GM23338 (cell line): ENCODE measurements at regions not wholly inside any gene's neighbourhood (a gene's known extent, or its start where the extent isn't known, plus 50 kb on each side); places are given as distances from the start of the nearest gene placed in this dataset.

Experiments used
- ATAC-seq: fragments of 200-7000 bp; cut with Tn5 transposase; 3 replicates; pipeline ENCODE4 v1.9.1; 2020
- DNase-seq: peaks from one replicate; pipeline ENCODE4 v3.0.0-alpha.2; 2015; ENCODE audit warnings: low spot score
- H2AFZ ChIP-seq: fragments of 200-600 bp; sonication (generic); 2 replicates; pipeline ENCODE4 v1.8.0; 2016; ENCODE audit warnings: antibody characterized with exemption, mild to moderate bottlenecking, moderate library complexity
- H3F3A ChIP-seq: fragments of 200-600 bp; sonication (generic); replicated peaks from 2 replicates; pipeline ENCODE4 v1.8.0; 2017; ENCODE audit warnings: antibody characterized with exemption, mixed run types, low read depth
- H3K27ac ChIP-seq: fragments of 200-600 bp; sonication (generic); 2 replicates; pipeline ENCODE4 v1.6.1; 2016; ENCODE audit warnings: low read depth
- H3K27me3 ChIP-seq: fragments of 200-600 bp; sonication (generic); 2 replicates; pipeline ENCODE4 v1.8.0; 2016; ENCODE audit warnings: mild to moderate bottlenecking, mixed run types, moderate library complexity; ENCODE audit not compliant: insufficient read depth
- H3K36me3 ChIP-seq: fragments of 200-600 bp; sonication (generic); 2 replicates; pipeline ENCODE4 v1.8.0; 2016; ENCODE audit warnings: mild to moderate bottlenecking; ENCODE audit not compliant: insufficient read depth
- H3K4me1 ChIP-seq: fragments of 200-600 bp; sonication (generic); 2 replicates; pipeline ENCODE4 v1.8.0; 2016; ENCODE audit warnings: mild to moderate bottlenecking, moderate library complexity; ENCODE audit not compliant: insufficient read depth
- H3K4me2 ChIP-seq: fragments of 200-600 bp; sonication (generic); 2 replicates; pipeline ENCODE4 v1.7.1; 2017; ENCODE audit warnings: mixed run types
- H3K4me3 ChIP-seq: fragments of 200-600 bp; sonication (generic); 2 replicates; pipeline ENCODE4 v1.6.1; 2016; ENCODE audit warnings: mixed run types
- H3K79me2 ChIP-seq: fragments of 200-600 bp; sonication (generic); replicated peaks from 2 replicates; pipeline ENCODE4 v1.8.0; 2017; ENCODE audit warnings: mild to moderate bottlenecking; ENCODE audit not compliant: insufficient read depth
- H3K9me2 ChIP-seq: fragments of 200-600 bp; sonication (generic); 2 replicates; pipeline ENCODE4 v1.8.0; 2017; ENCODE audit not compliant: insufficient read depth
- H4K20me1 ChIP-seq: fragments of 200-600 bp; sonication (generic); replicated peaks from 2 replicates; pipeline ENCODE4 v1.8.0; 2017; ENCODE audit warnings: mild to moderate bottlenecking; ENCODE audit not compliant: insufficient read depth
- H3K27ac Mint-ChIP-seq: 2 replicates; pipeline ENCODE4 v1.8.0; 2020; ENCODE audit warnings: inconsistent platforms, mild to moderate bottlenecking, moderate library complexity, mixed read lengths
- H3K27me3 Mint-ChIP-seq: 3 replicates; pipeline ENCODE4 v1.8.0; 2022; ENCODE audit warnings: low read depth, mild to moderate bottlenecking, moderate library complexity, mixed read lengths, inconsistent platforms; ENCODE audit not compliant: insufficient read depth, poor library complexity
- H3K36me3 Mint-ChIP-seq: 3 replicates; pipeline ENCODE4 v1.8.0; 2021; ENCODE audit warnings: low read depth, mild to moderate bottlenecking, inconsistent platforms, moderate library complexity, mixed read lengths
- H3K4me1 Mint-ChIP-seq: 3 replicates; pipeline ENCODE4 v1.8.0; 2020; ENCODE audit warnings: mild to moderate bottlenecking, inconsistent platforms, mixed read lengths
- H3K4me3 Mint-ChIP-seq: 3 replicates; pipeline ENCODE4 v1.8.0; 2021; ENCODE audit warnings: moderate library complexity, mild to moderate bottlenecking, inconsistent platforms, mixed read lengths
- H3K9me3 Mint-ChIP-seq: 3 replicates; pipeline ENCODE4 v1.8.0; 2020; ENCODE audit warnings: moderate library complexity, mild to moderate bottlenecking, inconsistent platforms, mixed read lengths
- EZH2 ChIP-seq: fragments of 200-600 bp; sonication (generic); IDR thresholded peaks from one replicate; pipeline ENCODE4 v1.8.0; 2017; ENCODE audit warnings: antibody characterized with exemption, mild to moderate bottlenecking, low read depth; ENCODE audit not compliant: unreplicated experiment
- NANOG ChIP-seq: IDR thresholded peaks from 2 replicates; pipeline ENCODE4 v1.6.1; 2016; ENCODE audit warnings: antibody characterized with exemption, borderline replicate concordance
- POLR2AphosphoS5 ChIP-seq: IDR thresholded peaks from 2 replicates; pipeline ENCODE4 v1.6.1; 2016; ENCODE audit warnings: antibody characterized with exemption, low read depth
- STAT1 ChIP-seq: IDR thresholded peaks from one replicate; pipeline ENCODE4 v1.6.1; 2016; ENCODE audit warnings: antibody characterized with exemption; ENCODE audit not compliant: unreplicated experiment
- TF ChIP-seq, protein P1 (sequence below): IDR thresholded peaks from one replicate; pipeline ENCODE4 v1.6.1; 2018; ENCODE audit warnings: antibody characterized with exemption; ENCODE audit not compliant: unreplicated experiment
- TF ChIP-seq, protein P2 (sequence below): IDR thresholded peaks from 2 replicates; pipeline ENCODE4 v1.6.1; 2016; ENCODE audit warnings: antibody characterized with exemption
- TF ChIP-seq, protein P3 (sequence below), 2 experiments: fragments of 200-600 bp in 1 of 2; sonication (generic) in 1 of 2; conservative IDR thresholded peaks; 2 replicates each; pipeline versions ENCODE4 v1.5.1 to v1.6.1; 2016 to 2017; ENCODE audit warnings: antibody characterized with exemption in 2 of 2, low read depth in 2 of 2, mild to moderate bottlenecking in 2 of 2, moderate library complexity in 1 of 2

DNA sequence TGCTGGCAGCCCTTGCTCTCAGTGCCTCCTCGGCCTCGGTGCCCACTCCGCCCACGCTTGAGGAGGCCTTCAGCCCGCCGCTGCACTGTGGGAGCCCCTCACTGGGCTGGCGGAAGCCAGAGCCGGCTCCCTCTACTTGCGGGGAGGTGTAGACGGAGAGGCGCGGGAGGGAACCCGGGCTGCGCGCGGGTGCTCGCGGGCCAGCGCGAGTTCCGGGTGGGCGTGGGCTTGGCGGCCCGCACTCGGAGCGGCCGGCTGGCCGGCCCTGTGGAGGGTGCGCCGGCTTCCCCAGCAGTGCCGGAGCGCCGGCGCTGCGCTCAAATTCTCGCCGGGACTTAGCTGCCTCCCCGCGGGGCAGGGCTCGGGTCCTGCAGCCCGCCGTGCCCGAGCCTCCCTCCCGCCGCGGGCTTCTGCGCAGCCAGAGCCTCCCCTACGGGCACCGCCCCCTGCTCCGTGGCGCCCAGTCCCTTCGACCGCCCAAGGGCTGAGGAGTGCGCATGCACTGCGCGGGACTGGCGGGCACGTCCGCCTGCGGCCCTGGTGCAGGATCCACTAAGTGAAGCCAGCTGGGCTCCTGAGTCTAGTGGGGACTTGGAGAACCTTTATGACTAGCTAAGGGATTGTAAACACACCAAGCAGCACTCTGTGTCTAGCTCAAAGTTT lies 231.5 kb downstream of the EFHB start:
- H3K9me2 ChIP-seq = no peaks in the 10 kb centered on the region
- peak overlapping the region; percentile 64 for H3K4me3 ChIP-seq
- peak overlapping the region; percentile 64 for H3K4me2 ChIP-seq
- TF ChIP-seq NANOG (no peak), POLR2AphosphoS5 (peak; percentile 33), STAT1 (no peak)
- no peaks in the 10 kb centered on the region for H3K36me3 ChIP-seq
- H2AFZ ChIP-seq = peak overlapping the region; percentile 97
- Mint-ChIP-seq H3K27me3 (no peaks in the 10 kb centered on the region), H3K9me3 (peaks cover 3% of the 10 kb centered on the region; the same call in 2 of the 3 replicates), H3K4me3 (peak overlapping the region; percentile 61), H3K4me1 (peaks cover 19% of the 10 kb centered on the region), H3K36me3 (peaks cover 9% of the 10 kb centered on the region), H3K27ac (no peak overlapping the region)
- no peaks in the 10 kb centered on the region for H3F3A ChIP-seq
- H3K27me3 ChIP-seq = peaks cover 3% of the 10 kb centered on the region; the same call in 1 of the 2 replicates
- H3K4me1 ChIP-seq = peaks cover 4% of the 10 kb centered on the region; the same call in 1 of the 2 replicates
- peak; percentile 95 for ATAC-seq
- no peaks in the 10 kb centered on the region for H4K20me1 ChIP-seq
- H3K27ac ChIP-seq = no peak overlapping the region
- H3K79me2 ChIP-seq = no peaks in the 10 kb centered on the region
- DNase-seq = peak; percentile 72

DNA sequence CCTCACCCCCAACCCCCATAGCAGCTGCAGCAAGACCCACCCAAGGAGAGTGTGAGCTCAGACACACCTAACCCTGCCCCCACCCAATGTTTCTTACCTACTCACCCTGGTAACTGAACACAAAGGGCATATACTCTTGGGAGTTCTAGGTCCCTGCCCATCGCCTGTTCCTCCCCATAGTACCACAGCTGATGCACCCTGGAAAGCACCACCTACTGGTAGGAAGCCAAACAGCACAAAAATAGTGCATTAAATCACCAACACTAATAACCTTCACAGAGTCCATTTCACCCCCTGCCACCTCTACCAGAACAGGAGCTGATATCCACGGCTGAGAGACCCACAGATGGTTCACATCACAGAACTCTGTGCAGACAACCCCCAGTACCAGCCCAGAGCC lies 245.2 kb downstream of the EFHB start:
- Mint-ChIP-seq H3K36me3 (peaks cover 6% of the 10 kb centered on the region; the same call in 1 of the 3 replicates), H3K27ac (no peak overlapping the region), H3K4me1 (no peaks in the 10 kb centered on the region), H3K27me3 (peaks cover 7% of the 10 kb centered on the region), H3K4me3 (no peak overlapping the region), H3K9me3 (peaks cover 32% of the 10 kb centered on the region)
- H3K27ac ChIP-seq = no peak overlapping the region
- no peak overlapping the region for H2AFZ ChIP-seq
- H3K36me3 ChIP-seq = no peaks in the 10 kb centered on the region
- TF ChIP-seq, protein P1, sequence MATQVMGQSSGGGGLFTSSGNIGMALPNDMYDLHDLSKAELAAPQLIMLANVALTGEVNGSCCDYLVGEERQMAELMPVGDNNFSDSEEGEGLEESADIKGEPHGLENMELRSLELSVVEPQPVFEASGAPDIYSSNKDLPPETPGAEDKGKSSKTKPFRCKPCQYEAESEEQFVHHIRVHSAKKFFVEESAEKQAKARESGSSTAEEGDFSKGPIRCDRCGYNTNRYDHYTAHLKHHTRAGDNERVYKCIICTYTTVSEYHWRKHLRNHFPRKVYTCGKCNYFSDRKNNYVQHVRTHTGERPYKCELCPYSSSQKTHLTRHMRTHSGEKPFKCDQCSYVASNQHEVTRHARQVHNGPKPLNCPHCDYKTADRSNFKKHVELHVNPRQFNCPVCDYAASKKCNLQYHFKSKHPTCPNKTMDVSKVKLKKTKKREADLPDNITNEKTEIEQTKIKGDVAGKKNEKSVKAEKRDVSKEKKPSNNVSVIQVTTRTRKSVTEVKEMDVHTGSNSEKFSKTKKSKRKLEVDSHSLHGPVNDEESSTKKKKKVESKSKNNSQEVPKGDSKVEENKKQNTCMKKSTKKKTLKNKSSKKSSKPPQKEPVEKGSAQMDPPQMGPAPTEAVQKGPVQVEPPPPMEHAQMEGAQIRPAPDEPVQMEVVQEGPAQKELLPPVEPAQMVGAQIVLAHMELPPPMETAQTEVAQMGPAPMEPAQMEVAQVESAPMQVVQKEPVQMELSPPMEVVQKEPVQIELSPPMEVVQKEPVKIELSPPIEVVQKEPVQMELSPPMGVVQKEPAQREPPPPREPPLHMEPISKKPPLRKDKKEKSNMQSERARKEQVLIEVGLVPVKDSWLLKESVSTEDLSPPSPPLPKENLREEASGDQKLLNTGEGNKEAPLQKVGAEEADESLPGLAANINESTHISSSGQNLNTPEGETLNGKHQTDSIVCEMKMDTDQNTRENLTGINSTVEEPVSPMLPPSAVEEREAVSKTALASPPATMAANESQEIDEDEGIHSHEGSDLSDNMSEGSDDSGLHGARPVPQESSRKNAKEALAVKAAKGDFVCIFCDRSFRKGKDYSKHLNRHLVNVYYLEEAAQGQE = no peak
- no peak for TF ChIP-seq EZH2
- TF ChIP-seq, protein P2, sequence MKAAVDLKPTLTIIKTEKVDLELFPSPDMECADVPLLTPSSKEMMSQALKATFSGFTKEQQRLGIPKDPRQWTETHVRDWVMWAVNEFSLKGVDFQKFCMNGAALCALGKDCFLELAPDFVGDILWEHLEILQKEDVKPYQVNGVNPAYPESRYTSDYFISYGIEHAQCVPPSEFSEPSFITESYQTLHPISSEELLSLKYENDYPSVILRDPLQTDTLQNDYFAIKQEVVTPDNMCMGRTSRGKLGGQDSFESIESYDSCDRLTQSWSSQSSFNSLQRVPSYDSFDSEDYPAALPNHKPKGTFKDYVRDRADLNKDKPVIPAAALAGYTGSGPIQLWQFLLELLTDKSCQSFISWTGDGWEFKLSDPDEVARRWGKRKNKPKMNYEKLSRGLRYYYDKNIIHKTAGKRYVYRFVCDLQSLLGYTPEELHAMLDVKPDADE = no peak
- TF ChIP-seq, protein P3, sequence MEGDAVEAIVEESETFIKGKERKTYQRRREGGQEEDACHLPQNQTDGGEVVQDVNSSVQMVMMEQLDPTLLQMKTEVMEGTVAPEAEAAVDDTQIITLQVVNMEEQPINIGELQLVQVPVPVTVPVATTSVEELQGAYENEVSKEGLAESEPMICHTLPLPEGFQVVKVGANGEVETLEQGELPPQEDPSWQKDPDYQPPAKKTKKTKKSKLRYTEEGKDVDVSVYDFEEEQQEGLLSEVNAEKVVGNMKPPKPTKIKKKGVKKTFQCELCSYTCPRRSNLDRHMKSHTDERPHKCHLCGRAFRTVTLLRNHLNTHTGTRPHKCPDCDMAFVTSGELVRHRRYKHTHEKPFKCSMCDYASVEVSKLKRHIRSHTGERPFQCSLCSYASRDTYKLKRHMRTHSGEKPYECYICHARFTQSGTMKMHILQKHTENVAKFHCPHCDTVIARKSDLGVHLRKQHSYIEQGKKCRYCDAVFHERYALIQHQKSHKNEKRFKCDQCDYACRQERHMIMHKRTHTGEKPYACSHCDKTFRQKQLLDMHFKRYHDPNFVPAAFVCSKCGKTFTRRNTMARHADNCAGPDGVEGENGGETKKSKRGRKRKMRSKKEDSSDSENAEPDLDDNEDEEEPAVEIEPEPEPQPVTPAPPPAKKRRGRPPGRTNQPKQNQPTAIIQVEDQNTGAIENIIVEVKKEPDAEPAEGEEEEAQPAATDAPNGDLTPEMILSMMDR (conservative IDR thresholded peaks at IDR 0.05; ENCODE audit: low read depth in 2 of 2) = peak; percentile 63 to 74
- H3K79me2 ChIP-seq = no peaks in the 10 kb centered on the region
- H3K9me2 ChIP-seq = peaks cover 6% of the 10 kb centered on the region; the same call in 1 of the 2 replicates
- H3F3A ChIP-seq = no peaks in the 10 kb centered on the region
- peak; percentile 52 for ATAC-seq
- H3K4me2 ChIP-seq = no peak overlapping the region
- no peaks in the 10 kb centered on the region for H4K20me1 ChIP-seq
- peak; percentile 56 for DNase-seq
- H3K4me3 ChIP-seq = no peak overlapping the region
- H3K27me3 ChIP-seq = no peaks in the 10 kb centered on the region
- H3K4me1 ChIP-seq = no peaks in the 10 kb centered on the region
